NCI-H774 (cell line): ENCODE measurements at regions not wholly inside any gene's neighbourhood (a gene's known extent, or its start where the extent isn't known, plus 50 kb on each side); places are given as distances from the start of the nearest gene placed in this dataset.

ENCODE experiments used
- DNase-seq: peaks from one replicate; lab custom pipeline; 2025; lab: John Stamatoyannopoulos, UW

DNA sequence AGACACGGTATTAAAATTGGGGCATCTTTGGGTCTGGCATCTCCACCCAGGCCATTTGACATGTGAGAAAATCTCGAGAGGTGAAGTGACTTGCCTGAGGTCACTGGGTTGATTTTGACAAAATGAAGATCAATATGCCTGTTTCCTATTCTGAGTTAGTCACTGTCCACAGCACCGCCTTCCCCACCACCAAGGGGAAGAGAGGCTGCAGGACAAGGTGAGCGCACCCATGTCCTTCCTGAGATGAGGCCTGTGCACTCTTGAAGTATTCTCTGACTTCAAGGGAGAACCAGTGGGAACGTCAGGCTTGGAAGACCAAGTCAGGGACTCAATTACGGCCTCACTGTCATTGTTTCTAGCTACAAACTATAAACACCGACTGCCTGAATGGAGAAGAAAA is 49.9 kb upstream of the WSB1 start:
- DNase-seq, result no peak
